GM18502 (cell line): ENCODE measurements at regions not wholly inside any gene's neighbourhood (a gene's known extent, or its start where the extent isn't known, plus 50 kb on each side); places are given as distances from the start of the nearest gene placed in this dataset.

Experiments used
- ATAC-seq: cut with Tn5 transposase; IDR thresholded peaks from one replicate; pipeline ENCODE4 v1.9.1; 2021; ENCODE audit warnings: mild to moderate bottlenecking; ENCODE audit not compliant: unreplicated experiment, poor library complexity

DNA sequence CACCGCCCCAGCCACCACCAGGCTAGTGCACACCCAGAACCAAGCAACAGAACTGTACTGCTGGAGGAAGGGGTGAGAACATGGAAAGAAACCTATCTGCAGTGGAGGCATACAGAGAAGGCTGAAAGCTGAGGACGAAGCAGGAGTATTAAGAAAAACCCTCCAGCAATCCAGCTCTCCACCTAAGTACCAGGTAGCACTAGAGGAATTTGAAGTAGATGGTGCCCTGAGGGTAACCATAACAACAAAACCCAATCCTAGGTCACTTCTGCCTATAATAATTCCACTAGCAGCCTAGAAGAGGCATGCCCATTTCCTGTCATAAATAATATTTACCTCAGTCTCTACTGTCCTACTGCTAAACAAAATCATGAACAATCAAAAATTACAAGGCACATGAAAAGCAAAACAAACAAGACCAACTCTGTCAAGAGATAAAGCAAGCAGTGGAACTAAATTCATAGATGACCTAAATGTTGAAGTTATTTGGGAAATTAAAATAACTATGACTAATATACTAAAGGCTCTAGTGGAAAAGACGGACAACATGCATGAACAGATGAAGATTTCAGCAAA lies 51.1 kb downstream of the HYCC1 start:
- ATAC-seq = no peak

- ATAC-seq = no peak
These were observed 55.2 kb downstream of the HYCC1 start for GRCh38 chr7:22958742-22959141.

DNA sequence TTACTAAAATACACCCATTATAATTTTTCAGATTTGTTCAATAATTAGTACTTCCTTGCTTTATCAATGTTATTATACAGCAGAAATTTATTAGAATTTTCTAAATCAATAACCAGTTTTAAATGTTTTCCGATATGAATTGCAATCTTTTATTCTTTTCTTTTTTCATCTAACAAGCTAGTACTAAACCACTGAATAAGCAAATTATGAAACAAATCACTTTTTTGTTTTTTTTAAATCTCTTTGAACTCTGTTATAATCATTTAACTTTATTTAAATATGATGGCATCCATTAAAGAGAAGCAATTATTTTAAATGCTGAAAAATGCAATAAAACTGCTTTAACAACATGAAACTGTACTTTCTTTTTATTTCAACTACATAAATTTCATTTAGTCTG lies 59.7 kb downstream of the HYCC1 start:
- ATAC-seq = no peak

DNA sequence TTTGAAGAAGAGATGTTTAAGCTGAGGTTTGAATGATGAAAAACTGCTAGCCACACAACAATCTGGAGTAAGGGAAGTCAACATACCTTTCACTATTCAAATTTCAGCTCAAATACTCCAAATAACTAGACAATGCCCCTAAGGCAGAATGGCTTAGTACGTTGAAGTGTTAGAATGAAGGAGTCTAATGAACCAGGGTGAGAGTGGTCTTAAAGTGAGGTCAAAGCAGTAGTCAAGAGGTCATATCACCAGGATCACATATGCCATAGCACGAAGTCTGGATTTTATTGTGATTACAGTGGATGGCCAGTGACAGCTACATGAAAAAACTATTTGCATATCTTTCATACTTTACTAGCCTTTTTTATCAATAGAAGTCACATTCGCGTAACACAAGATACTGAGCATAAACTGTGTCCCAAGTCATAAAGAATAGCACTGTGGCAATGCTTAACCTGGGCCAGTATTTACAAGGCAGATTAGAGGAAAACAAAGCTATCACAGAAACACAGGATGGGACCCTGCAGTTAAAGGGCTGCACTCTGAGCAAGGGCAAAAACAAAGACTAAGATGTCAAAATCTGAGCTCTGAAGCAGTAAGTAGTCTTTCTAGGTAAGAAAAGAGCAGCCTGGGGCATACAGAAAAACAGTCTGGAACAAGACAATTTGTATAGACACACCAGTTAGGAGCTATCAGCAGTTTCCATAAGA lies 61.5 kb downstream of the HYCC1 start:
- ATAC-seq = no peak

DNA sequence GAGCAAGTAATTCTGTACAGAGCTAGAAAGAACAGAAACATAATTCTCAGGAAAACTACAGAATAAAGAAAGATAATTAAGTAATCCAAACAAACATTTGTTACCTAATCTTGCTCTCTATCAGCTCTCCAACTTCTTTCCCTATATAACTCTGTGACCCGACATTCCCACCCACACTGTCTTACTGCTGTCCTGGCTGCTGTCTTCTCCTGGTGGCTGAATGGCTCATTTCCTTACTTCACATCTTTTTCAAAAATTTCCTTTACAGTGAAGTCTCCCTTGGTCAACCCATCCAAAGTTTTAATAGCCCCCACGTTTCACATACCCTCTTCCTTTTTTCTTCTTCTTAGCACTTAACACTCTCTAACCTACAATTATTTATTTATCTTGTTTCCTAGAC lies 64.0 kb downstream of the HYCC1 start:
- no peak for ATAC-seq

GRCh38 chr7:22949221-22949620 lies 64.7 kb downstream of the HYCC1 start:
- ATAC-seq = no peak

- ATAC-seq = no peak
These were observed 65.2 kb downstream of the HYCC1 start for GRCh38 chr7:22948770-22949169.

DNA sequence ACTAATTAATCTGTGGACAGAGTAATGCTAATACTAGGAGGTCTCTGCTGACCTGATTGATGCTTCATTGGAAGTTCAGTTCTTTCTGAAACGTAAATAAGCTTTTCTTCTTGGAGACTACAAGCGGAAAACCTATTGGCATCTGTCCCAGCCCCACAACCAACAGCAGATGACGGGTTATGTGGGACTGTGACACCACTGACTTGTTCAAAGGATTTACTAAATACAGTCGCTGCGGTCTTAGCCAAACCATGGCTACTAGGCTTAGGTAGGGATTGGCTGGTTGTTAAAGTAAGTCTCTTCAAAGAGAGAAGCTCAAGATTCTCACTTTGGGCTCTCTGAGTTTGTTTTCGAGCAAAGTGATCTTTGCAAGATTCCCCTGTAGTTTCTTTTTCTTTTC lies 68.3 kb downstream of the HYCC1 start:
- ATAC-seq = no peak

- ATAC-seq = no peak
These were observed 69.4 kb downstream of the HYCC1 start for GRCh38 chr7:22944510-22944909.

DNA sequence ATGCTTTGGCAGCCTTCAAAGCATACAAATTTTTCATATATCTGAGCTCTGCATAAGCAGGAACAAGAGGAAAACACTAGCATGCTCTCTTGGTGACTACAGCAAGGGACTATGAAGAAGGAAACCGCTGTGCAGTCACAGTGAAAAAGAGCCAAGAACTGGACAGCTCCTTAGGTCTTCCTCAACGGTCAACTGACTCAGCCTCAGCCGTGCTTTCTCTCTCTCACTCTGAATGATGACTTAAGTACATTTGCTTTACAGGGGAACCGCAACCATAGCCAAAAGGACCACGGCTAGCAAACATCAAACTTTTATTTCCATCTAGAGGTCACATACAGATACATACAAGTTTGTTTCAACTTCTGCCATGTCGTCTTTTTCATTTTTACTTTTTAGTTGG lies 69.9 kb downstream of the HYCC1 start:
- no peak for ATAC-seq

DNA sequence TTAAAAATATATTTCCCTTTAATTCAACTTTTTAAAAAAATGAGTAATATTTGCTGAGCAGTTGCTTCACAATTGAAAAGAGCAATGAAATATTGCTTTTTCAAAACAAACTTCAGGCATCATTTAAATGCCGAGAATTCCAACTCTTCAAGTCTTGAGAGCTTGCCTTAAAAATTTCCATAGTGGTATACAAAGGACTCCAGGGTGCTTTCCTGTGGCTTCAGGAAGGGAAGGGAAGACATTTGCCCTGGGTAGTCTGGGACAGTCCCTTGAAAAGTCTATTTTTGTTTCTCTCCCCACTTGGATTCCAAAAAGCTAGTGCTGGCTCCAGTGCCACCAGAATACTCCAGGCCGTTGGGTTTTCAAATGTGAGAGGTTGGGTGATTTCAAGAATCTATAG lies 71.7 kb downstream of the HYCC1 start:
- ATAC-seq = no peak

DNA sequence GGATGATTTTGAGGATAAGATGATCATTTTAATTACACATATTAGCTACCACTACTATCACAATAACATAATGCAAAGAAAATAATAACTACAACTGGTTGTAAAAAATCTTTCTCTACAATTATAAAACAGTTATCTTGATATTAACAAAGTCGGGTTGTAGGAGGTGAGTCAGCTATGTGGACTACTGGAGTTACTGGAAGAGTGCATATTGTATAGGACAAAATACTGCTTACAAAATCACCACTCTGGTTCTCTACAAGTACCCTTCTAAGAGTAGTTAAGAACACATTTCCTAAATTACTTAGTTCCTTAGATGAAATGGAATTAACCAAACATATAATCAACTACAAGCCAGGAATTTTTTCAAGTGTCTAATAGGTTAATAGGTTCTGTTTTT lies 74.1 kb downstream of the HYCC1 start:
- ATAC-seq = no peak

DNA sequence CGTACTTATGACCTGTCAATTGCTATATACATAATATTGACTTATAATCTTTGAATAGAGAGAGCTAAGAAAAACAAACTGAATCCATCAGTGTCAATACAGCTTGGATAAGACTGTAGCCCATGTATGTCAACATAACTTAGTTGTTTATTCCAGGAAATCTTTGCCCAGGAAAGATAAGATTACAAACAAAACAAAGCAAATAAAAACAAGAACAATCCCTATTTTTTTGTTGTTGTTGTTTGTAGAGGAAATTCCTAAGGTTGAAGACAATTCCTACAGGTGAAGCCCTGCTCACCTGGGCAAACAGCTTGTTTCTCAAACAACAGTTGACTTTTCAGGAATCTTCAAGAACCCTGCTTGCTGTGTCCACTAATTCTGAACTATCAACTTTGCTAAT lies 76.0 kb downstream of the HYCC1 start:
- ATAC-seq = no peak

DNA sequence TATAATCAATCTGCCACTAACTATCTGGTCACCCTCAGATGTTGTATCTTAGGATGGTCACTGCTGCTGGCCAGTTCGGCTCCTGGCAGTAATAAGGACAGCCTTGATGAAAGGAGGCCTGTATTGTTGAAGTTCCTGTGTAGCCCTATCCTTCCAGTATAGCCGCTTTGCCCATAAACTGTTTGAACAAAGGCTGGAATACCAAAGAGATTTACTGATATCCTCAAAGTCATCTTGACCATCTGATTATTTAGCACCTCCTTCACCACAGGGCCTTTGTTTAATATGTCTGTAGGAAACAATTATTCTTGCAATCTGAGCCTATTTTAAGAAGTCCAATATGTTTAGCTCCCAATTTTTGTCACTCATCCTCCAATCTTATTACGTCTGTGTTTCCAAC lies 77.7 kb downstream of the HYCC1 start:
- no peak for ATAC-seq

GRCh38 chr7:22935269-22935668 lies 78.7 kb downstream of the HYCC1 start:
- ATAC-seq = no peak

GRCh38 chr7:22934473-22935065 lies 79.4 kb downstream of the HYCC1 start:
- no peak for ATAC-seq

DNA sequence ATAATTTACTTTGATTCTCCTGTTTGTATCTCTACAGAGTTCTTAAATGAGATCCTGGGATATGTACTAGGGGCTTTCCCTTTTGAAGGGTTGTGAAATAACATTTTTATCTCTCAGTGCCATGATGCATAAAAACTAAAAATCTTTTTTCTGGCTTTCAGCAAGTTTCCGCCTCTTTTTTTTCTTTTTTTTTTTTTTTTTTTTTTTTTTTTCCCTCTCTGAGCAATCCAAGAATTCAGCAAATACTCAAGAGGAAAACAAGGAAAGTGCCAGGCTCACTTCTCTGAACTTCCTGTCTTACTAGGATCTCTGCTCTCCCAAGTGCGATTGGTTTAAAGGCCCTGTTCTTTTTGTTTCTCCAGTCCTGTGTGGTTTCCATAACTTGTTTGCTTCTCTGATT lies 79.9 kb downstream of the HYCC1 start:
- ATAC-seq = no peak

GRCh38 chr7:22932896-22933295 lies 81.0 kb downstream of the HYCC1 start:
- ATAC-seq = no peak

DNA sequence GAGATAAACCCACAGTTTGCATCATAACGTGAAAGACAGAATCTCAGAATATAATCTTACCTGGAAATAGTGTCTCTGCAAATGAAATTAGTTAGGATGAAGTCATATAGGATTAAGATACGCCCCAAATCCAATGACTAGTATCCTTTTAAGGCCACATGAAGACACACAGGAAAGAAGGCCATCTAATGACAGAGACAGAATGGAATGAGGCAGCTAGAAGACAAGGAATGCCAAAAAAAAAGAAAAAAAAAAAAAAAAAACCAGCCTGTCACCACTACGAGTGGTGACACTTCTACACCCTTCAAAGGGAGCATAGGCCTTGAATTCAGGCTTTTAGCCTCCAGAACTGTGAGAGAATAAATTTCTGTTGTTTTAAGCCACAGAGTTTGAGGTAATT lies 82.9 kb downstream of the HYCC1 start:
- ATAC-seq = no peak

GRCh38 chr7:22922307-22922706 lies 91.6 kb downstream of the HYCC1 start:
- no peak for ATAC-seq

GRCh38 chr7:22921386-22922086 lies 92.4 kb downstream of the HYCC1 start:
- no peak for ATAC-seq
